Esophagus muscularis mucosa (tissue), 4 donors: ENCODE measurements at regions not wholly inside any gene's neighbourhood (a gene's known extent, or its start where the extent isn't known, plus 50 kb on each side); places are given as distances from the start of the nearest gene placed in this dataset.

Experiments used
- EP300 ChIP-seq: sonication (generic); formaldehyde crosslinking; IDR thresholded peaks from one replicate; pipeline ENCODE4 v1.6.1; 2017; ENCODE audit warnings: antibody characterized with exemption
- POLR2A ChIP-seq: fragments of 450-650 bp; IDR thresholded peaks from one replicate; pipeline ENCODE4 v1.6.1; 2017; ENCODE audit warnings: antibody characterized with exemption, moderate library complexity, mild to moderate bottlenecking, low read depth
- POLR2AphosphoS5 ChIP-seq, 2 donors: sonication (generic); formaldehyde crosslinking; IDR thresholded peaks; one replicate each; pipeline ENCODE4 v1.6.1; 2017; ENCODE audit warnings: antibody characterized with exemption in 2 of 2
- TF ChIP-seq, protein P1 (sequence below), 3 experiments: fragments of 200-600 bp in 2 of 3; fragments of 450-650 bp in 1 of 3; sonication (generic) in 2 of 3; IDR thresholded peaks; one replicate each; pipeline ENCODE4 v1.5.1; 2017 to 2019; ENCODE audit warnings: antibody characterized with exemption in 3 of 3, mild to moderate bottlenecking in 2 of 3, moderate library complexity in 1 of 3

DNA sequence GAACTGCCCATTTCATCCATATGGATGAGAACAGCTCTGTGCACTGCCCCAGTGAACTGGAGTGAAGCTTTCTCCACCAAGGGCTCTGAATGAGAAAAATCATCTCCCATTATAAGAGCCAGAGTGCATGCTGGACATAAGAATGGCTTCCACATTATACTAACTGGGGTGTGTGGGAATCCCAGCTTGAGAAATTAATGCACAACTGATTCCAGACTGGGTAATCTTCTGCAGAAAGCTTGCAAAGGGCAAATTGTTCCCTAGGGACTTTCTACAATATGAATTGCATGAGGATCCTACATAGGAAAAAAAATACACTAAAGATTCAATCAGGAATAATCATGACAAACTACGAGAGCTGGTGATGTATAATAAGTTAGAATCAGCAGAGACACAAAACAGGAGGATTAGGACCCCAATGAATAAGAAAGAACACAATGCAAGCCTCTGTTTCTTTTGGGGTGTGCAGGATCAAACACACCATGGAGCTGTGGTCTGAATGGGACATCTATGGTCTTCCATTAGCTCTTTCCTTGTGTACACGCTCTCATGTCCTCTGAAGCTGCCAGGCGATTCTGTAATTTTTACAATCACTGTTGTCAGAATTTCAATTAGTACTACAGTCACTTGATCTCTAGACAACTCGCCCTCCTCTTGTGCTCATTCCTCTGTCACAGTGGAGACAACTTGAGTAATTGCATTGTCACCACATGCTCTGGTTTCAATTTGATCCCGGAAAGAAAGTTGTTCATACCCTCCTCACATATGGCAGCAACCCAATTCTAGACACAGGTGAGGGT lies 1327.4 kb downstream of the GATA3 start:
- TF ChIP-seq, protein P1, sequence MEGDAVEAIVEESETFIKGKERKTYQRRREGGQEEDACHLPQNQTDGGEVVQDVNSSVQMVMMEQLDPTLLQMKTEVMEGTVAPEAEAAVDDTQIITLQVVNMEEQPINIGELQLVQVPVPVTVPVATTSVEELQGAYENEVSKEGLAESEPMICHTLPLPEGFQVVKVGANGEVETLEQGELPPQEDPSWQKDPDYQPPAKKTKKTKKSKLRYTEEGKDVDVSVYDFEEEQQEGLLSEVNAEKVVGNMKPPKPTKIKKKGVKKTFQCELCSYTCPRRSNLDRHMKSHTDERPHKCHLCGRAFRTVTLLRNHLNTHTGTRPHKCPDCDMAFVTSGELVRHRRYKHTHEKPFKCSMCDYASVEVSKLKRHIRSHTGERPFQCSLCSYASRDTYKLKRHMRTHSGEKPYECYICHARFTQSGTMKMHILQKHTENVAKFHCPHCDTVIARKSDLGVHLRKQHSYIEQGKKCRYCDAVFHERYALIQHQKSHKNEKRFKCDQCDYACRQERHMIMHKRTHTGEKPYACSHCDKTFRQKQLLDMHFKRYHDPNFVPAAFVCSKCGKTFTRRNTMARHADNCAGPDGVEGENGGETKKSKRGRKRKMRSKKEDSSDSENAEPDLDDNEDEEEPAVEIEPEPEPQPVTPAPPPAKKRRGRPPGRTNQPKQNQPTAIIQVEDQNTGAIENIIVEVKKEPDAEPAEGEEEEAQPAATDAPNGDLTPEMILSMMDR (IDR thresholded peaks at IDR 0.05), result no peak
- no peak for TF ChIP-seq POLR2A
- TF ChIP-seq POLR2AphosphoS5 (IDR thresholded peaks at IDR 0.05), result no peak
- TF ChIP-seq EP300, result no peak
